Neural cell (in vitro differentiated cells): ENCODE measurements at regions not wholly inside any gene's neighbourhood (a gene's known extent, or its start where the extent isn't known, plus 50 kb on each side); places are given as distances from the start of the nearest gene placed in this dataset.

Experiments used
- H2AFZ ChIP-seq: fragments of 200-600, 300-800 bp; sonication (generic), shearing (Covaris generic); 2 replicates; pipeline ENCODE4 v1.6.0; 2014; ENCODE audit warnings: low read depth, mild to moderate bottlenecking, antibody characterized with exemption, low read length, moderate library complexity
- H3F3A ChIP-seq: fragments of 200-600 bp; shearing (Covaris generic); 2 replicates; pipeline ENCODE4 v1.6.1; 2016; ENCODE audit warnings: mild to moderate bottlenecking, moderate library complexity, mixed read lengths, antibody characterized with exemption, low read length; ENCODE audit not compliant: insufficient read depth, poor library complexity, severe bottlenecking
- H3K27ac ChIP-seq: fragments of 200-600, 300-800 bp; sonication (generic), shearing (Covaris generic); 2 replicates; pipeline ENCODE4 v1.5.1; 2014; ENCODE audit warnings: mild to moderate bottlenecking, low read length, moderate library complexity
- H3K27me3 ChIP-seq: fragments of 300-800, 200-600 bp; sonication (generic), shearing (Covaris generic); 2 replicates; pipeline ENCODE4 v1.6.0; 2014; ENCODE audit warnings: mild to moderate bottlenecking, low read depth, low read length, moderate library complexity; ENCODE audit not compliant: insufficient read depth
- H3K36me3 ChIP-seq: fragments of 300-800, 200-600 bp; sonication (generic), shearing (Covaris generic); 2 replicates; pipeline ENCODE4 v1.5.1; 2014; ENCODE audit warnings: mild to moderate bottlenecking, antibody characterized with exemption, low read length, moderate library complexity; ENCODE audit not compliant: insufficient read depth
- H3K4me2 ChIP-seq: fragments of 300-800, 200-600 bp; sonication (generic), shearing (Covaris generic); 2 replicates; pipeline ENCODE4 v1.6.0; 2014; ENCODE audit warnings: mild to moderate bottlenecking, low read length
- H3K4me3 ChIP-seq: fragments of 300-800, 200-600 bp; sonication (generic), shearing (Covaris generic); 2 replicates; pipeline ENCODE4 v1.5.1; 2014; ENCODE audit warnings: mild to moderate bottlenecking, low read length, moderate library complexity
- H3K79me2 ChIP-seq: fragments of 200-600 bp; shearing (Covaris generic); replicated peaks from 2 replicates; pipeline ENCODE4 v1.6.0; 2014; ENCODE audit warnings: mild to moderate bottlenecking, low read length, moderate library complexity; ENCODE audit not compliant: insufficient read depth
- H3K9ac ChIP-seq: fragments of 300-800, 200-600 bp; sonication (generic), shearing (Covaris generic); 2 replicates; pipeline ENCODE4 v1.6.1; 2016; ENCODE audit warnings: mild to moderate bottlenecking, low read length, mixed read lengths
- H3K9me2 ChIP-seq: fragments of 200-600 bp; shearing (Covaris generic); 2 replicates; pipeline ENCODE4 v1.6.1; 2016; ENCODE audit warnings: mild to moderate bottlenecking, low read length, mixed read lengths; ENCODE audit not compliant: insufficient read depth
- H3K9me3 ChIP-seq: fragments of 200-600, 300-800 bp; sonication (generic), shearing (Covaris generic); 2 replicates; pipeline ENCODE4 v1.6.1; 2016; ENCODE audit warnings: mild to moderate bottlenecking, mixed run types, low read length, moderate library complexity, mixed read lengths
- H4K20me1 ChIP-seq: fragments of 200-600 bp; shearing (Covaris generic); 2 replicates; pipeline ENCODE4 v1.6.1; 2016; ENCODE audit warnings: mild to moderate bottlenecking, mixed run types; ENCODE audit not compliant: insufficient read depth
- CTCF ChIP-seq: fragments of 450-650 bp; IDR thresholded peaks from 2 replicates; pipeline ENCODE4 v1.5.1; 2014; ENCODE audit warnings: antibody characterized with exemption, mild to moderate bottlenecking, moderate library complexity; ENCODE audit not compliant: poor library complexity, severe bottlenecking
- EP300 ChIP-seq: fragments of 450-650 bp; conservative IDR thresholded peaks from 2 replicates; pipeline ENCODE4 v1.6.1; 2014; ENCODE audit warnings: antibody characterized with exemption, mild to moderate bottlenecking, moderate library complexity; ENCODE audit not compliant: poor library complexity, severe bottlenecking
- EZH2 ChIP-seq: fragments of 200-600, 300-800 bp; shearing (Covaris generic), sonication (generic); IDR thresholded peaks from 2 replicates; pipeline ENCODE4 v1.6.1; 2014; ENCODE audit warnings: antibody characterized with exemption, low read length, borderline replicate concordance, mild to moderate bottlenecking; ENCODE audit not compliant: insufficient read depth, poor library complexity, severe bottlenecking
- MXI1 ChIP-seq: fragments of 450-650 bp; conservative IDR thresholded peaks from 2 replicates; pipeline ENCODE4 v1.6.1; 2014; ENCODE audit warnings: antibody characterized with exemption, mild to moderate bottlenecking; ENCODE audit not compliant: poor library complexity, severe bottlenecking
- POLR2AphosphoS5 ChIP-seq: IDR thresholded peaks from 2 replicates; pipeline ENCODE4 v1.6.1; 2012
- RAD21 ChIP-seq: fragments of 450-650 bp; conservative IDR thresholded peaks from 2 replicates; pipeline ENCODE4 v1.6.1; 2014; ENCODE audit warnings: antibody characterized with exemption, mild to moderate bottlenecking, moderate library complexity
- REST ChIP-seq: IDR thresholded peaks from 2 replicates; pipeline ENCODE4 v1.6.1; 2012; ENCODE audit warnings: borderline replicate concordance
- SMC3 ChIP-seq: fragments of 450-650 bp; conservative IDR thresholded peaks from 2 replicates; pipeline ENCODE4 v1.6.1; 2014; ENCODE audit warnings: antibody characterized with exemption, mild to moderate bottlenecking, moderate library complexity; ENCODE audit not compliant: poor library complexity
- TAF1 ChIP-seq: IDR thresholded peaks from 2 replicates; pipeline ENCODE4 v1.6.1; 2012; ENCODE audit warnings: low read depth

GRCh38 chr20:60341062-60341461 is 382.8 kb downstream of the CDH26 start:
- no peak overlapping the region for H2AFZ ChIP-seq
- no peaks in the 10 kb centered on the region for H3K9me3 ChIP-seq
- no peaks in the 10 kb centered on the region for H4K20me1 ChIP-seq
- H3K36me3 ChIP-seq, result no peaks in the 10 kb centered on the region
- H3K9me2 ChIP-seq, result no peaks in the 10 kb centered on the region
- no peak overlapping the region for H3K9ac ChIP-seq
- no peak for TF ChIP-seq RAD21
- no peak for TF ChIP-seq TAF1
- no peak for TF ChIP-seq POLR2AphosphoS5
- no peak for TF ChIP-seq REST
- no peak for TF ChIP-seq CTCF
- no peak for TF ChIP-seq EZH2
- TF ChIP-seq MXI1, result no peak
- no peak for TF ChIP-seq SMC3
- no peak for TF ChIP-seq EP300
- H3K27ac ChIP-seq, result no peak overlapping the region
- H3F3A ChIP-seq, result no peaks in the 10 kb centered on the region
- H3K79me2 ChIP-seq, result no peaks in the 10 kb centered on the region
- no peaks in the 10 kb centered on the region for H3K27me3 ChIP-seq
- H3K4me2 ChIP-seq, result no peak overlapping the region
- no peak overlapping the region for H3K4me3 ChIP-seq

DNA sequence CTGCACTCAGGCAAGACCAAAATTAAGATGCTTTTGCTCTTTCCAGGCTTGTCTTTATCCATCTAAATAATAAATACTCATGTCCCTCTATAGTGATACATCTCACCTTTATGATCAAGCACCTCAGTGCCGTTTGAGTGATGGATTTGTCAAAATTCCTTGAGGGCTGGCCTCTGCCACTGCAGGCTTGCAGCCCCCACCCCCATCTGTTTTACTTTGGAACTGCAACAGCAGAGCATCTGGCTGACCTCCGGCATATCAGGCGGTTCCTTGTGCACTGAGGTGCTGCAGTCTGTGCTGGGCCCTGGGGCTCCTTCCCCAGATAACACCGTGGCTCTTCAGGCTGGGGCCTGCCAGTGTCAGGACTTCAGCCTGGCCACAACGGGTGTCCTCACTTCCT is 386.9 kb downstream of the CDH26 start:
- Histone ChIP-seq H3K9me2 (no peaks in the 10 kb centered on the region), H3K4me2 (no peak overlapping the region), H3K27ac (no peak overlapping the region), H3F3A (no peaks in the 10 kb centered on the region), H3K4me3 (no peak overlapping the region), H2AFZ (no peak overlapping the region), H3K9me3 (no peaks in the 10 kb centered on the region), H3K36me3 (no peaks in the 10 kb centered on the region), H3K27me3 (no peaks in the 10 kb centered on the region), H3K79me2 (no peaks in the 10 kb centered on the region), H3K9ac (no peak overlapping the region), H4K20me1 (no peaks in the 10 kb centered on the region)
- TF ChIP-seq POLR2AphosphoS5 (no peak), SMC3 (no peak), REST (no peak), RAD21 (no peak), EZH2 (no peak), TAF1 (no peak)
